ENCODE measurements at regions not wholly inside any gene's neighbourhood (a gene's known extent, or its start where the extent isn't known, plus 50 kb on each side); places are given as distances from the start of the nearest gene placed in this dataset.

DNA sequence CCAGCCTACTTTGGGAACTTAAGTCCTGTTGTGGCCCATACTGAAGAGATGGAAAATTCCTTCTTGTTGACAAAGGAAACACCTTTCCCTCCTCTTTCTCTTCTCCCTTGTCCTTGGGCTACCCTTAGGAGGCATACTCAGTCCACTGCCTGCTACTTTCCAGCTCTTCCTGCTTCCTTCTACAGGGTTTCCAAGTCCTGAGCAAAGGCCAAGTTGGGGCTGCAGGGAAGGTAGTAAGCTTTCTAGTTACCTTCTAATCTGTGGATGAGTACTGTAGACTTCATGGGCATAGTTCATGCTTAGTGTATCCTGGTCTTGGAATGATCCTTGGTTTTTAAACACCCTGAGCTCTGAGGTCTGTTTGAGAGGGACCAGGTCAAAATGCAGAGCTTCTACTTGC is 299.2 kb upstream of the MAF start:
- TF ChIP-seq MXD4 (CRISPR knock-in tag; IDR thresholded peaks at IDR 0.05; ENCODE audit: borderline replicate concordance) (no peak), E2F1 (CRISPR knock-in tag; IDR thresholded peaks at IDR 0.05) (no peak), IRF1 (CRISPR knock-in tag; IDR thresholded peaks at IDR 0.05) (no peak), ATF3 (CRISPR knock-in tag; conservative IDR thresholded peaks at IDR 0.05) (no peak), ZNF219 (CRISPR knock-in tag; IDR thresholded peaks at IDR 0.05; ENCODE audit: borderline replicate concordance) (no peak), USF2 (CRISPR knock-in tag; IDR thresholded peaks at IDR 0.05) (no peak)
- TF ChIP-seq, protein P1, sequence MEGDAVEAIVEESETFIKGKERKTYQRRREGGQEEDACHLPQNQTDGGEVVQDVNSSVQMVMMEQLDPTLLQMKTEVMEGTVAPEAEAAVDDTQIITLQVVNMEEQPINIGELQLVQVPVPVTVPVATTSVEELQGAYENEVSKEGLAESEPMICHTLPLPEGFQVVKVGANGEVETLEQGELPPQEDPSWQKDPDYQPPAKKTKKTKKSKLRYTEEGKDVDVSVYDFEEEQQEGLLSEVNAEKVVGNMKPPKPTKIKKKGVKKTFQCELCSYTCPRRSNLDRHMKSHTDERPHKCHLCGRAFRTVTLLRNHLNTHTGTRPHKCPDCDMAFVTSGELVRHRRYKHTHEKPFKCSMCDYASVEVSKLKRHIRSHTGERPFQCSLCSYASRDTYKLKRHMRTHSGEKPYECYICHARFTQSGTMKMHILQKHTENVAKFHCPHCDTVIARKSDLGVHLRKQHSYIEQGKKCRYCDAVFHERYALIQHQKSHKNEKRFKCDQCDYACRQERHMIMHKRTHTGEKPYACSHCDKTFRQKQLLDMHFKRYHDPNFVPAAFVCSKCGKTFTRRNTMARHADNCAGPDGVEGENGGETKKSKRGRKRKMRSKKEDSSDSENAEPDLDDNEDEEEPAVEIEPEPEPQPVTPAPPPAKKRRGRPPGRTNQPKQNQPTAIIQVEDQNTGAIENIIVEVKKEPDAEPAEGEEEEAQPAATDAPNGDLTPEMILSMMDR (IDR thresholded peaks at IDR 0.05) = no peak

All from WTC11 (cell line).